Neuronal stem cell (in vitro differentiated cells): ENCODE measurements at regions not wholly inside any gene's neighbourhood (a gene's known extent, or its start where the extent isn't known, plus 50 kb on each side); places are given as distances from the start of the nearest gene placed in this dataset.

ENCODE experiments used
- DNase-seq: peaks from one replicate; pipeline ENCODE4 v3.0.0-alpha.2; 2013; ENCODE audit warnings: low spot score
- H2AFZ ChIP-seq: one replicate; pipeline ENCODE4 v1.6.1; 2013; ENCODE audit warnings: mild to moderate bottlenecking, low read length, inconsistent platforms
- H2AK5ac ChIP-seq: 2 replicates; pipeline ENCODE4 v1.6.1; 2013; ENCODE audit warnings: low read depth, mild to moderate bottlenecking, inconsistent platforms, low read length, moderate library complexity, mixed read lengths
- H2BK120ac ChIP-seq: 2 replicates; pipeline ENCODE4 v1.6.1; 2013; ENCODE audit warnings: low read depth, mild to moderate bottlenecking, inconsistent platforms, low read length, moderate library complexity, mixed read lengths
- H2BK12ac ChIP-seq: one replicate; pipeline ENCODE4 v1.6.1; 2013; ENCODE audit warnings: low read length, inconsistent platforms
- H2BK15ac ChIP-seq: 2 replicates; pipeline ENCODE4 v1.6.1; 2013; ENCODE audit warnings: mild to moderate bottlenecking, low read length, inconsistent platforms, mixed read lengths
- H2BK5ac ChIP-seq: one replicate; pipeline ENCODE4 v1.6.1; 2013; ENCODE audit warnings: inconsistent platforms, mild to moderate bottlenecking, low read length, moderate library complexity
- H3K14ac ChIP-seq: one replicate; pipeline ENCODE4 v1.6.1; 2013; ENCODE audit warnings: low read length, inconsistent platforms
- H3K18ac ChIP-seq: 2 replicates; pipeline ENCODE4 v1.6.1; 2013; ENCODE audit warnings: low read length, inconsistent platforms
- H3K23ac ChIP-seq: 2 replicates; pipeline ENCODE4 v1.6.1; 2013; ENCODE audit warnings: low read depth, mild to moderate bottlenecking, mixed read lengths, low read length, inconsistent platforms; ENCODE audit not compliant: poor library complexity
- H3K27ac ChIP-seq: replicated peaks from 3 replicates; pipeline ENCODE4 v1.5.1; 2013; ENCODE audit warnings: low read length, inconsistent platforms
- H3K27me3 ChIP-seq, 3 experiments: 2 replicates each; pipeline ENCODE4 v1.6.1; 2013; ENCODE audit warnings: low read length in 3 of 3, mild to moderate bottlenecking in 2 of 3, inconsistent platforms in 1 of 3, low read depth in 1 of 3, mixed read lengths in 1 of 3, moderate library complexity in 1 of 3; ENCODE audit not compliant: control insufficient read depth in 3 of 3, insufficient read depth in 3 of 3
- H3K36me3 ChIP-seq, 2 donors: replicated peaks in 1 of 2; 2 replicates each; pipeline ENCODE4 v1.6.1; 2013; ENCODE audit warnings: low read length in 2 of 2; ENCODE audit not compliant: control insufficient read depth in 2 of 2, insufficient read depth in 2 of 2
- H3K4ac ChIP-seq: 2 replicates; pipeline ENCODE4 v1.6.1; 2013; ENCODE audit warnings: inconsistent platforms, mild to moderate bottlenecking, low read length, moderate library complexity
- H3K4me1 ChIP-seq, 2 donors: 1 replicate in 1 of 2; 2 replicates in 1 of 2; pipeline ENCODE4 v1.6.1; 2013; ENCODE audit warnings: low read length in 2 of 2, low read depth in 1 of 2; ENCODE audit not compliant: control insufficient read depth in 2 of 2, insufficient read depth in 1 of 2
- H3K4me2 ChIP-seq: one replicate; pipeline ENCODE4 v1.6.1; 2013; ENCODE audit warnings: mild to moderate bottlenecking, low read length, inconsistent platforms; ENCODE audit not compliant: insufficient read depth, poor library complexity, severe bottlenecking
- H3K4me3 ChIP-seq, 2 donors: 2 replicates each; pipeline ENCODE4 v1.5.1; 2013; ENCODE audit warnings: low read length in 2 of 2, mild to moderate bottlenecking in 2 of 2, inconsistent platforms in 1 of 2, moderate library complexity in 1 of 2
- H3K79me1 ChIP-seq: one replicate; pipeline ENCODE4 v1.6.1; 2013; ENCODE audit warnings: low read depth, mild to moderate bottlenecking, inconsistent platforms, low read length, moderate library complexity
- H3K9ac ChIP-seq: one replicate; pipeline ENCODE4 v1.6.1; 2013; ENCODE audit warnings: mild to moderate bottlenecking, low read depth, low read length, inconsistent platforms; ENCODE audit not compliant: poor library complexity
- H3K9me3 ChIP-seq, 2 donors: replicated peaks in 1 of 2; 2 replicates each; pipeline versions ENCODE3 to v1.6.1; 2013; ENCODE audit warnings: low read length in 2 of 2, mild to moderate bottlenecking in 2 of 2, inconsistent platforms in 1 of 2, low read depth in 1 of 2, mixed read lengths in 1 of 2, moderate library complexity in 1 of 2; ENCODE audit not compliant: control insufficient read depth in 2 of 2, insufficient read depth in 1 of 2
- H4K8ac ChIP-seq: one replicate; pipeline ENCODE4 v1.6.1; 2013; ENCODE audit warnings: low read depth, mild to moderate bottlenecking, inconsistent platforms, low read length, moderate library complexity
- H4K91ac ChIP-seq: one replicate; pipeline ENCODE4 v1.6.1; 2013; ENCODE audit warnings: low read length, low read depth, mild to moderate bottlenecking, inconsistent platforms; ENCODE audit not compliant: poor library complexity
- WGBS, 2 donors: extraction: QIAGEN DNeasy Blood & Tissue Kit; methylation state at CpG; one replicate each; pipeline ENCODE4 v1.1.7; 2013; ENCODE audit warnings: missing lambda C conversion rate in 2 of 2, mixed read lengths in 1 of 2; ENCODE audit not compliant: insufficient read length in 2 of 2, insufficient replicate concordance in 1 of 2; ENCODE audit errors: extremely low coverage in 2 of 2; 5-methylcytosine and 5-hydroxymethylcytosine counted together

DNA sequence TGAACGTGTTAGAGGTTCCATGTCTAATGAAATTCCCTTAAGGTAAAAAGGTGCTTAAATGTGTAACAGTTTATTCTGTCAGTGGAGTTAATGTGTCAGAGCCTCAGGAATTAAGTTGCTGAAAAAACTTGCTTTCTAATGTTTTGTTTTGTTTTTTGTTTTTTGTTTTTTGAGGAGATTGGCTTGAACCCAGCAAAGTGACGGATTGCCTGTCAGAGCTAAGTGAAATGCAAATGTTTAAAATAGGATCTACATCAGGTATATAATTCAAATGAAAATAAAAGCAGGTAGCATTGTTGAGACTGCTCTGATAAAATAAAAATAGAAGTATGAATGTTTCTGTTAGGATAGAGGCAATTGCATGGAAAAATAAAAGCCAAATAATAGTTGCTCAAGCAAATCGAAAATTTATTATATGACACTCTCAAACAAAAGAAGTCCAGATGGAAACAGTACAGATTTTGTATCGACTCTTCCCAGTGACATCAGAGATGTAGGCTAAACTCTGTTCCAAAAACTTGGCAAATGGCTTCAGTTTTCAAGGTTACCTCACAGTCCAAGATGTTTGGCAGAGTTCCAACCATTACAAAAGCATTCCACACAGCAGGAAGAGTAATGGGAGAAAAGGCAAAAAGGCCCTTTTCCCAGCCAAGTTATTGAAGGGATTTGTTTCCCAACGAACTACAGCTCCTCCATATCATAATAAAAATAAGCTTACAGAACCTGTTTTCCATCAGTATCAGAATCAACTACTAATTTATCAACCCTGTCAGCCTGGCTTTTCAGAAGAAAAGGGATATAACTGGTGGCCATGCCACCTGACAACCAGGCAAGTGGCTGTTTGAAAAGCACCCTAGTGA lies 291.0 kb downstream of the TBL1XR1 start:
- H3K27ac ChIP-seq: no peak overlapping the region
- H3K4me3 ChIP-seq: no peak overlapping the region
- no peak overlapping the region for H2BK12ac ChIP-seq
- H3K23ac ChIP-seq: no peak overlapping the region
- H3K9ac ChIP-seq: no peak overlapping the region
- H3K79me1 ChIP-seq: no peaks in the 10 kb centered on the region
- no peaks in the 10 kb centered on the region for H3K36me3 ChIP-seq
- no peak overlapping the region for H2BK5ac ChIP-seq
- no peaks in the 10 kb centered on the region for H3K27me3 ChIP-seq
- peaks cover 0 to 2% of the 10 kb centered on the region in 2 donors for H3K4me1 ChIP-seq
- H2BK15ac ChIP-seq: no peak overlapping the region
- no peak overlapping the region for H3K4ac ChIP-seq
- H4K8ac ChIP-seq: no peak overlapping the region
- no CpG with 5 or more reads among the region's 5 CpGs for WGBS, 2 donors
- H2BK120ac ChIP-seq: no peak overlapping the region
- H2AK5ac ChIP-seq: no peak overlapping the region
- DNase-seq: no peak
- no peak overlapping the region for H3K4me2 ChIP-seq
- H3K14ac ChIP-seq: no peak overlapping the region
- H3K18ac ChIP-seq: no peak overlapping the region
- H3K9me3 ChIP-seq: no peaks in the 10 kb centered on the region
- no peak overlapping the region for H2AFZ ChIP-seq
- H4K91ac ChIP-seq: no peak overlapping the region

DNA sequence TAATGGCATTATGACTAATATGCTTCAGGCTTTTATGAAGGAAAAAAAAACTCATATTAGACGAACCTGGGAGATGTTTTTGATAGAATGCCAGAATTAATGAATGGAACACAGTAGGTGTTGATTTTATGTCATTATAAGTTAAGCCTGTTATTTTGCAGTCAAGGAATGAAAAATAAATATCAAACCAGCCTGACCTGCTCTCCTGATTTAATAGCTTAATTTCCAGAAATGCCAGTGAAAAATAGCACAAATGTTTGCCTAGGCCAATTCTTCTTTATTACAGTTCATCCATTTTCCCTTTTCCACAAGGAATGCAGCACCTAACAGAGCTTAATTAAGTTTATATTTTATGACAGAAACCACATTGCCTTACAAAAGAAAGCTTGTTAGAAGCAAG lies 292.0 kb downstream of the TBL1XR1 start:
- H3K36me3 ChIP-seq: no peaks in the 10 kb centered on the region
- H3K27me3 ChIP-seq: no peaks in the 10 kb centered on the region
- no peak overlapping the region for H3K4ac ChIP-seq
- no peak overlapping the region for H2AFZ ChIP-seq
- H4K91ac ChIP-seq: no peak overlapping the region
- H3K9me3 ChIP-seq: no peaks in the 10 kb centered on the region
- no peak overlapping the region for H3K18ac ChIP-seq
- no peak overlapping the region for H2BK12ac ChIP-seq
- no peak overlapping the region for H3K23ac ChIP-seq
- no peak overlapping the region for H3K9ac ChIP-seq
- H4K8ac ChIP-seq: no peak overlapping the region
- WGBS, 2 donors: no CpG with 5 or more reads among the region's 1 CpG
- H2AK5ac ChIP-seq: no peak overlapping the region
- H2BK5ac ChIP-seq: no peak overlapping the region
- peaks cover 0 to 2% of the 10 kb centered on the region in 2 donors for H3K4me1 ChIP-seq
- H3K14ac ChIP-seq: no peak overlapping the region
- no peaks in the 10 kb centered on the region for H3K79me1 ChIP-seq
- no peak overlapping the region for H2BK15ac ChIP-seq
- no peak overlapping the region for H3K27ac ChIP-seq
- DNase-seq: no peak
- H3K4me3 ChIP-seq: no peak overlapping the region
- no peak overlapping the region for H3K4me2 ChIP-seq
- H2BK120ac ChIP-seq: no peak overlapping the region

DNA sequence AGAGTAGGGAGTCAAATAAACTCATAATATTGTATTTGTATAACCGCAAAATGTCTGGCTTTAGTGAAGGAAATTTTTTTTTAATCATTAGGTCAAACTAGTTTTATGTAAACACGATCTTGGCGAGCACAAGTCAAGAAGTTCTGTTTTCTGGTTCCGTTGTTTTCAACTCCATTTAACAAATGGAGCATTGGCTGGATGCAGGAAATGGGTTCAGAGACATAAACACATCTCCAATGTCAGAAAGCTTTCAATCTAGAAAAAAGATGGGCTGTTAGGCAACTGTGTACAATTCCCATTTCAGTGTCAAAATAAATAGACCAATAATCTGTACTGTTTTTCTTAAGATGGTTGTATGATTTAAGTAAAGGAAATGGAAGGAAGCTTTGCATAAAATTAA lies 292.8 kb downstream of the TBL1XR1 start:
- peaks cover 0 to 2% of the 10 kb centered on the region in 2 donors for H3K4me1 ChIP-seq
- H3K27ac ChIP-seq: no peak overlapping the region
- no peak overlapping the region for H3K4me2 ChIP-seq
- no peak overlapping the region for H2BK15ac ChIP-seq
- no peak overlapping the region for H2AK5ac ChIP-seq
- no peak overlapping the region for H2BK5ac ChIP-seq
- H3K36me3 ChIP-seq: no peaks in the 10 kb centered on the region
- H3K18ac ChIP-seq: no peak overlapping the region
- no CpG with 5 or more reads among the region's 4 CpGs for WGBS, 2 donors
- no peak overlapping the region for H2BK12ac ChIP-seq
- H3K79me1 ChIP-seq: no peaks in the 10 kb centered on the region
- H4K8ac ChIP-seq: no peak overlapping the region
- H4K91ac ChIP-seq: no peak overlapping the region
- no peak overlapping the region for H3K14ac ChIP-seq
- no peak overlapping the region for H2BK120ac ChIP-seq
- no peak overlapping the region for H3K4ac ChIP-seq
- no peak overlapping the region for H2AFZ ChIP-seq
- H3K4me3 ChIP-seq: no peak overlapping the region
- no peak for DNase-seq
- H3K27me3 ChIP-seq: no peaks in the 10 kb centered on the region
- H3K9me3 ChIP-seq: no peaks in the 10 kb centered on the region
- no peak overlapping the region for H3K23ac ChIP-seq
- H3K9ac ChIP-seq: no peak overlapping the region

DNA sequence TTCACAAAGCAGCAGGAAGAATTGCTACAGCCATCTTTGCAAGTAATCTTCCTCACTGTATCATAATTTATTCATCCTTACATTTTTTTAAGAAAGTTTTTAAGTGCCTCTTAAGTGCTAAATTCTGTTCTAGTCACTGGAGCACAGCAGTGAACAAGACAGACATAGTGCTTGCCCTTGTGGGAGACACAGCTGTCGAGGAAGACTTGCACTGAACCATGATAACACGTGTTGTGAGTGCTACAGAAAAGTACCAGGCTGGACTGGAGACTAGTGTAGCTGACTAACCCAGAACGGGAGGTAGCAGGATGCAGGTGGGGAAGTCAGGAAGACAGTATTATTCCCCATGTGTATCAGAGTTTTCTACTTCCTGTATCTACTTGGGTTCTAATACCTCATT lies 300.6 kb downstream of the TBL1XR1 start:
- no peaks in the 10 kb centered on the region for H3K9me3 ChIP-seq
- no peak overlapping the region for H2BK12ac ChIP-seq
- H3K79me1 ChIP-seq: no peaks in the 10 kb centered on the region
- H3K4me1 ChIP-seq: no peaks in the 10 kb centered on the region
- no CpG with 5 or more reads among the region's 3 CpGs for WGBS, 2 donors
- no peak overlapping the region for H3K4ac ChIP-seq
- no peak overlapping the region for H2BK5ac ChIP-seq
- no peak overlapping the region for H3K23ac ChIP-seq
- H3K4me3 ChIP-seq: no peak overlapping the region
- no peak overlapping the region for H4K8ac ChIP-seq
- no peak overlapping the region for H2AK5ac ChIP-seq
- H2BK15ac ChIP-seq: no peak overlapping the region
- no peak overlapping the region for H3K14ac ChIP-seq
- no peak overlapping the region for H3K27ac ChIP-seq
- no peak overlapping the region for H3K4me2 ChIP-seq
- no peak overlapping the region for H2AFZ ChIP-seq
- H2BK120ac ChIP-seq: no peak overlapping the region
- H3K9ac ChIP-seq: no peak overlapping the region
- no peak for DNase-seq
- no peaks in the 10 kb centered on the region for H3K36me3 ChIP-seq
- H3K18ac ChIP-seq: no peak overlapping the region
- no peaks in the 10 kb centered on the region for H3K27me3 ChIP-seq
- no peak overlapping the region for H4K91ac ChIP-seq
